ENCODE measurements at regions not wholly inside any gene's neighbourhood (a gene's known extent, or its start where the extent isn't known, plus 50 kb on each side); places are given as distances from the start of the nearest gene placed in this dataset.

DNA sequence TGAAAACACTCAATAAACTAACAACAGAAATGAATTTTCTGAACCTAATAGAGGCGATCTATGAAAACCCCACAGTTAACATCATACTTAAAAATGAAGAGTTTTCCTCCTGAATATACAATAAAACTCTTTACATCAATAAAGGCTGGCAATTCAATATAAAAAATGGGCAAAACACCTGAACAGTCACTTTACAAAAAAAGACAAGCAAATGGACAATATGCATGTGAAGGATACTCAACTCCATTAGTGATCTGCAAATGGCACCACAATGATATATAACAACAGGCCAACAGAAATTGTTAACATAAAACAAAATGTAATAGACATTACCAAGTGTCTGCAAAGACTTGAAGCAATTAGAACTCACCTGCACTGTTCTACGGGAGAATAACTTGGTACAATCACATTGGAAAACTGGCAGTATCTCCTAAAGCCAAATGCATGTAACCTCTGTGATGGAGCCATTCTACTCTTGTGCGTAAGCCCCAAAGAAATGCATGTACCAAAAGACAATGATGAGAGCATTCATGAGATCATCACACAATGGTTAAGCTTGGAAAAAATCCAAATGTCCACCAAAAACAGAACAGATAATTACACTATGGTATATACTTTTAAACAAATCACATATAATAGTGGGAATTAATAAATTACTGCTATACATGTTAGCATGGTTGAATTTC is 433.4 kb upstream of the MAF start:
- no peak for DNase-seq

DNA sequence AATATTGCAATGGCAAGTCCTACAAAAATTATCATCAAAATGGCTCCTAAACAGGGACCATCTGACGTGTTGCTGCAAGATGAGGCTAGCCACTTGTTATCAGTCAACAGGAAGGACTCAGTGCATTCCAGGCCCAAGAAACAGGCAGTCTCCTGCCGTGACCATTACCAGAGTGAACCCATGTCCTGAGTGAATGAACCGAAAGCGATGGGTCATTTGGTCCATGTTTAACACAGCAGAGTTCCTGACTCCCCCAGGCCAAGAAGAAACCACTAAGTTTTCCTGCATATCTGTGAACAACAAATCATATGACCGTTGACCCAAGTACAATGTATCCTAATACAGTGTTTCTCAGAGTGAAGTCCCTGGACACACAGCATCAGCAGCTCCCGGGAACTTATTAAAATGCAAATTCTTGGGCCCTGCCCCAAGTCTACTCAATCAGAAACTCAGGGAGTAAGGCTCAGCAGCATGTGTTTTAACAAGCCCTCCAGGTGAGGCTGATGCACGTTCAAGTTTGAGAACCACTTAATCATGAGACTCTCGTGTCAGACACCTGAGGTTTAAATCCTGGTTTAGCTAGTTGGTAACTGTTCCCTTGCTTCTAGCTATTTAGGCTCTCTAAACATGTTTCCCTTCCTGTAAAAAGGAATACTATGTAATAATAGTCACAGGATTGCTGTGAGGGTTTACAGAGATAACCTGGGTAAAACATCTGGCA is 429.4 kb upstream of the MAF start:
- DNase-seq = no peak

DNA sequence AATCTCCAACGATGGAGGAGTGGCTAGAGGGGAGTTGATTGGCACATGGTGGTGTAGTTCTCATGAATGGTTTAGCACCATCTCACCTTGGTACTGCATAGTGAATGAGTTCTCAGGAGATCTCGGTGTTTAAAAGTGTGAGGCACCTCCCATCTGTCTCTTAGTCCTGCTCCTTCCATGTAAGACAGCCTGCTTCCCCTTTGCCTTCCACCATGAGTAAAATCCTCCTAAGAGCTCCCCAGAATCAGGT is 428.8 kb upstream of the MAF start:
- no peak for DNase-seq

DNA sequence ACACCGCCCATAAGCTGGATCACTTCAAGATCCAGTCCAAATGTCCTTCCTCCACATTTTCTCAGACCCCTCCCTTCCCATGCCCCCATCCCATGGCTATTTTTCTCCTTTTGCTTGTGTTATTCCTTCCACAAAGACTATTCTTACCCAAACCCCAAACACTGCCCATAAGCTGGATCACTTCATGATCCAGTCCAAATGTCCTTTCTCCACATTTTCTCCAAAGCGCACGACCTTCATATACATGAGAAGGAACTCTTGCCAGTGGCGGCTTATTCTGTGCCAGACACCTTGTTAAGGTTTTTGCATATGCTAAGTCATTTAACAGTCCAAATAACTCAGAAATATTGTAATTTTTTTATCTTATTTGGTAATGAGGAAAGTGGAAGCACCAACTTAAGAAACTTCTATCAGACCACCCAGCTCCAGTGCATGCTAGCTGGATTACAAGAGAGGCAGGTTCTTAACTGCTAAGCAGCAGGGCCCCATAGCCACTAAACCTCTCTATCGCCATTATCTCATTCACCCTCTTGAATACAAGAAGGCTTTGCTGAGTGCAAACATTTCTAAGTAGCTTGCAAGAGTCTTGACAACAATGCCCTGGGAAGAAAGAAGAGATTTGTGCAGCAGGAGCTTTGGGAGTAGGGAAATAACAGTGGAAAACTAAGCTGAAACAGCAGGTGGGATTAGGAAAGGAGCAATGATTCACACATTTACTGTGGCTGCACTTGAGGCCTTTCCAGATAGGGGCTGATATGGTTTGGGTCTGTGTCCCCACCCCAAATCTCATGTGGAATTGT is 428.2 kb upstream of the MAF start:
- no peak for DNase-seq

DNA sequence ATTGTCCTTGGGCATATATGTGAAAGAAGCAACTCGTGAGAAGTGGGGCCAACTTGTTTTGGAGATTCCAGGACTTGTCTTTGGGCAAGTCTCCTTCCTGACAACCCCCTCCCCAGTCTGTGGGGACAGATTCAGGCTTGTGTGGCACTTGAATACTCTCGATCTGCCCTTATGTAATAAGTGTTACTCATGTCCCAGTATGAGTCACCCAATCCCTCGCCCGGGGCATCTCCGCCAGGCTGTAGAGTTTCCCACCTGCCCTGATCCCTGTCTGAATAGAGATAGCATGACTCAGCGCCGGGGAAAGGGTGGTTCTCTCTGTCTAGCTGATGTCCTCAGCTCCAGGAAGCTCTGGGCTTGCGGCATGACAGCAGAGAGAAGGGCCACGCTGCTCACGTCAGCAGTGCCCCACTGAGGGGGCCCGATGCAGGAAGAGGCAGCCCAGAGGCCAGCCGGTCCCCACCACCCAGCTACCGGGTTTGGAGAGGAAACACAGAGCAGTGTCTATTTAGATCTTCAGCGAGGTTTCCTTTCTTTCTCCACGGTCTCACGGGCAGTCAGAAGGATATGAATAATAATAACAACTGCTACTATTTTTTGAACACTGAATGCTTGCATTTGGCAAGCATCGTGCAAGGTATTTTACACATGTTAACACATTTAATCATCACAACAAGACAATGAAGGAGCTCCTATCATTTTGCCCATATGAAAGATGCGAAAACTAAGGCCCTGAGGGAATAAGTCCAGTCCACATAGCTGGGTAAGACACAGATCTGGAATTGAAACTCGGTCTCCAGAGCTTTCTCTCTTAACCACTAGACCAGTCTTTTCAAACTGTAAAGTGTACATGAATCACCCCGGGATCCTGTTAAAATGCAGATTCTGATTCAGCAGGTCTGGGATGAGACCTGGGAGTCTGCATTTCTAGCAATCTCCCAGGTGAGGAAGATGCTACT is 426.7 kb upstream of the MAF start:
- DNase-seq = peak; percentile 89

DNA sequence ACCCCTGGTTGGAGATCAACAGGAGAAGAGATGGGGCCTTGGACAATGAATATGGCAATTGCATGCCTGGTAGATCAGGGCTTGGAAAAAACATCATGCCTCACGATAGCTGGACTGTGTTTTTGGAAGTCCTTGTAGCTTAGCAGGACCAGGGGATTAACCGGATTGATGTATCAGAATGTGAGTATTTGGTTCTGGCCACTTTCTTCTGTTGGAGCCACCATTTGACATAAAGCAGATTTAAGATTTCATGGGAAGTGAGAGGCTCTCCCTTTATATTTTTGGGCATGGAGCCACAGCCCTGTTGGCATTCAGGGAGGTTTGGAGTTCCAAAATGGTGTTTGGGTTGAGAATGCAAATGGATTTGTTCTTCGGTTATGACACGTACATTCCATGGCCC is 424.7 kb upstream of the MAF start:
- DNase-seq = no peak

DNA sequence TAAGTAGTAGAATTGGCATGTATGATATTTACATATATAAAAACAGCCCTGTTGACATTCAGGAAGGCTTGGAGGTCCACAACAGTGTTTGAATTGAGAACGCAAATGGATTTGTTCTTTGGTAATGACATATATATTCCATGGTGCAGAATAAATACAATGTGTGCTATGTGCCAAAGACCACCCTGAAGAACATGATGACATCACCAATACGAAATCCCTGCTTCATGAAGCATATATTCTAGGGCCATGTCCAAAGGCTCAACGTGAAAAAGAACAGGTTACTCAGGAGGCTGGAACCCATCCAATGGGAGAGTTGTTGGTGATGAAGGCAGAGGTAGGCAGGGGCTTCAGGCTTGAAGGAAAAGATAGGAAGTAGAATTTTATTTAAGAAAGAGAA is 423.9 kb upstream of the MAF start:
- no peak for DNase-seq

DNA sequence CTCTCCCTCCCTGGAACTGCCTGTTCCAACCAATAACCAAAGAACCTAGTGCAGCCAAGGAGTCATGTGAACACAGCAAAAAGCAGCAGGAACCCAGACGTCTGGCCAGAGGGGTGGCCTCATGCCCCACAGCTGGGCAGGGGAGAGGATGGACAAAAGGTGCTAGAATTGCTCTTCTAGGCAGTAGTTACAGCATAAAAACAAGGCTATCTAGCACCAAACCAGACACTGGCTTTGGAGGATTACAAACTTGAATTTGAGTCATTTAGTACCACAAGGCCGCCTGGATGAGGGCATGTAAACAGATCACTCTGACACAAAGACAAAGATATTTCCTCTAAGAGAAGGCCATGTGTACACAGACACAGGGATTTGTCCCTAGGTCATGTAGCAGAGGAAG is 423.3 kb upstream of the MAF start:
- no peak for DNase-seq

DNA sequence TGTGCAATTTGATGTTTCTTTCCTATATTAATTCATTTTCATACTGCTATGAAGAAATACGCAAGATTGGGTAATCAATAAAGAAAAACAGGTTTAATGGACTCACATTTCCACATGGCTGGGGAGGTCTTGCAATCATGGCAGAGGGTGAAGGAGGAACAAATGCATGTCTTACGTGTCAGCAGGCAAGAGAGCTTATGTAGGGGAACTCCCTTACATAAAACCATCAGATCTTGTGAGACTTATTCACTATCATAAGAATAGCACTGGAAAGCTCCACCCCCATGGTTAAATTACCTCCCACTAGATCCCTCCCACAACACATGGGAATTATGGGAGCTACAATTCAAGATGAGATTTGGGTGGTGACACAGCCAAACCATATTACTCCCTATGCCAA is 418.9 kb upstream of the MAF start:
- DNase-seq = no peak

DNA sequence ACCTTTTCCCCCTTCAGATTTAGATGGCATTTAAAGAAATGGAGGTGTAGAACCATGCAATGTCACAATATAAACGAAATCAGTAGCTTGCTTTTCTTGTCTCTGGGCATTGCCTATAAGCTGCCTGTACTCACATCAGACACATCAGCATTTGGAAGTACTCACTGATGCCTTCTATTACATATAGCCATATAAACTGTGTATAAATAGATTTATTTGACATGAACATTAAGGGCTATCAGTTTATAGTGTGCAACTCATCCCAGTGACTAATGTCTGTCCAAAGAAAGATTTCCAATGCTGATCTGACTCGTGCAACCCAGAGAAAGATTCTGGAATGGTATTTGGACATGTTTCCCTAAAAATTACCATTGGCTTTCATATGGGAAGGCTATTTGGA is 417.9 kb upstream of the MAF start:
- DNase-seq = no peak

DNA sequence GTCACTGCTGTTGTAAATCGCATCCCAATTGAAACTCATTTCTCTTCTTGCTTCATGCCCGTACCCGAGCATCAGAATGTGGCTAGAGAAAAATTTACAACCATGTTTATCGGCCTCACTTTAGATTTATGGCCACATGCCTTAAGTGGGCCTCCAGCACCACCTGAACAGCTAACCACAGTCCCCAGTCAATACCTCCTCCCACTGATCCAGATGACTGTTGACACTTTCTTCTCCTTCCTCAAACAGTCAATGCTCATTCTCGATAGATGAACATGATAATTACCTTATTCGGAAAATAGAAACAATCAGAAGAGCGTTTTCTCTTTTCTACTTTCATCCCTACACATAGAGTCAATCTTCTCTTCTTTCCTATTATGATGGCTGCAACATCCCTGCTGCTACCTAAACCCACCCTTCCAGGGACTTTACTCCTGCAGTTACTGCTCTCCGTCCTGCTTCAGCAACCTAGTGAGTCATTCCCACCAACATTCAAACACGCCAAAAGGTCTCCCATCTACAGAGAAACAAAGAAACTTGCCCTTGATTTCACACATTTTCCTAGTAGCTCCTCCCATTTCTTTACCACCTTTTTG is 416.3 kb upstream of the MAF start:
- no peak for DNase-seq

DNA sequence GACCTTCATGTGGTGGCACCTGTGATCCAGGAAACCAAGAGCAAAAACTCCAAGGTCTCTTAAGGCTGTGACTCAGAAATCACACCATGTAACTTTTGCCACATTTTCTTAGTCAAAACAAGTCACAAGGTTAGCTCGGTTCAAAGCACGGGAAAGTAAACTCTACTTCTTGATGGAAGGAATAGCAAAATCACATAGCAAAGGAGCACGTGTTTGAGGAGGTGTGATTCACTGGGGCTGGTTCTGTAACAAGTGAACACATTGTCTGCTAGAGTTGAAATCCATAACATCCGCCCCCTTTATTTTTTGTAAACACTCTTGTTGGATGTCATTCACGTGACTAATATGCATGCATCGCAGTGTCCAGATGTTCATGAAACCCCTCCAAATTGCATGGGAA is 415.0 kb upstream of the MAF start:
- DNase-seq = peak; percentile 27

DNA sequence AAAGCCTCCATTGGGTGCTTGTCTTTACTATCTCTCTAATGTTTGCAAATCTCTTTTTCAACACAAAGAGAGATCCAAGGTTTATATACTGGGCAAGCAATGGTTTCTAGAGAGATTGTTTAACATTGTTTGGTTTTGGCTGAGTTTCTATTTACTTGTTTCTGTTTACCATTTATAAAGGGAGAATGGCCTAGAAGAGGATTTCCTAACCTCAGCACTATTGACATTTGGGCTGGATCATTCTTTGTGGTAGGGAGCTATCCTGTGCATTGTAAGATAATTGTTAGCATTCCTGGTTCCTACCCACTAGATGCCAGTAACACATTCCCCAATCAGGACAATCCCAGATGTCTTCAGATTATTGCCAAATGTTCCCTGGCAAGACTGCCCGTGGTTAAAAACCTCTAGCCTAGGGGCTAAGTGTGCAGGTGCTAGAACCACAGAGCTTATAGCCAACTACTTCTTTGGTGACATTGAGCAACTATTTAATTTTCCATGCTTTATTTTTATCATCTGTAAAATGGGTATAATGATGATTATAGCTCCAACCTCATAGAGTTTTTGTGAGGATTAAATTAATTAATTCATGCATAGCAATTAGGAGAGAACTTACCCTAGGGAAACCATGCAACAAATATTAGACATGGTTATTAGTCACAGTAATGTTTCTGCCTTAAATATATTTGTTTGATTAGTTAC is 413.9 kb upstream of the MAF start:
- DNase-seq = no peak

DNA sequence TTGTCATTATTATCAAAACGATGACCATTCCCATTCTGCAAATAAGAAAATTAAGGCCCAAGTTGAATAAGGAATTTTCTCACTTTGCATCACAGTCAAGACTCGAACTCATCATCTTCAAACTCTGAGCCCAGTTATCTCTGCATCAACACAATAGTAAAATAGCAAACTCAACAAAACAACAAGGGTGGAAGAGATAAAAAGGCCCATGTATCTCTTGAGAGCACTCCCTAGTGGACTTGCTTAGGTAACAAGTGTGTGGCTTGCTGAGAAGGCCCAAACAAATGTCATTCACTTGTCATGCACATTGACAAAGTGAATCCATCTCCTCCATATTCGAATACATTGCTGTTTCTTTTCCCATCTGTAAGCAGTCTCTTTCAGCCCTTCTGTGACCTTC is 412.0 kb upstream of the MAF start:
- no peak for DNase-seq

DNA sequence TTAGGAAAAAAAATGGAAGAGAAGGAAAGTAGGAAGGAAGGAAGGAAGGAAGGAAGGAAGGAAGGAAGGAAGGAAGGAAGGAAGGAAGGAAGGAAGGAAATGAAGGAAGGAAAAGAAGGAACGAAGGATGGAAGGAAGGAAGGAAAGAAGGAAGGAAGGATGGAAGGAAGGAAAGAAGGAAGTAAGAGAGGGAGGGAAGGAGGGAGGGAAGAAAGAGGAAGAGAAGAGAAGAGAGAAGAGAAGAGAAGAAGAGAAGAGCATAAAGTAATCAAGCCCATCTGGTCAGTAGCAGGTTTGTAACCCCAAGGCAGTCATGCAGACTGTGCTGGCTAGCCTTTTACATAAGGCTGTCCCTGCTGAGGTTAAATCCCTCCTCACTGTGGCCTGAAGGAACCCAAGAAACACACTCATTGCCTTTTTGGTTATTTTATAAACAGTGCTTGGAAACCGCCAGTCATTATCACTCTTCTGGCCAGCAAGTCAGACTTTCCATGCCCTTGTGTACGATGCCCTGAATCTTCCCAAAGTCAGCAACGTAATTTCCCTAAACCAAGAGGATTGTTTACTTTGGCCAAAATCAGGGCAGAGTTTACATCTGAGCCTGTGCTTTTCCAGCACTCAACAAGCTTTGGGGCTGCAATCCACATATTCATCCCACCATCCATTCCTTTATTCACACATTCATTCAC is 409.6 kb upstream of the MAF start:
- no peak for DNase-seq

DNA sequence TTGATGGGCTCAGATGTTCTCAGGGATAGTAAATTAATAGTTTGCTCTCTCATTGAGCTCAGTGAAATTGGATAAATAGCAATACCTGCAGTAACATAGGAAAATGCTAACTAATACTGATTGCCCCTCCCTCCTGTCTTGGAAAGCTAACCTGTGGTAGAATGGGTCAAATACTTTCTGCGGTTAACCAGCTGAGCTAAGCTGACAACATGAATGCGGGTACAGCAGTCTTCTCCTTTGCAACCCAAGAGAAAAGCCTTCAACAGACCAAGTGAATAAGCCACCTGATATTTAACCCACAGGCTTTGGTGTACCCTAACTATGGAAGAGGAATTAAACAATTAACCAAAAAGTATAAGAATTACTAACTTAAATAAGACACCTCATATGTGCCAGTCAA is 408.3 kb upstream of the MAF start:
- DNase-seq = no peak

DNA sequence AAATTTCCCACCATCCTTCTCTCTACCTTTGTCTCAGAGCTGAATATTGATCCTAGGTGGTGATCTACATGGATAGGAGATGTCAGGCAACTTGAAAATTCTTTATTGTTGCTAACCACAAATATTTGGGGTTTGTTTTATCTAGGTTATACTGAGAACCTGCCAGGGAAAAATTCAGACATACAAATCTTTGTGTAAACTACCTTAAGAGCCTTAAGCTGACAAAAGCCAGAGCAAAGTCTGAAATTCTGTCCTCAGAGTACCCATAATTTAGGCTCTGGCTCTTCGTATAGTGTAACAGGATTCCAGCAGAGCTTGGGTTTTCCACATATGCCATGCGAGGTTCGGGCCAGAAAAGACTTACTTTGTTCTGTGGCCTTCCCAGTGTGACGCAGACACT is 406.7 kb upstream of the MAF start:
- no peak for DNase-seq

DNA sequence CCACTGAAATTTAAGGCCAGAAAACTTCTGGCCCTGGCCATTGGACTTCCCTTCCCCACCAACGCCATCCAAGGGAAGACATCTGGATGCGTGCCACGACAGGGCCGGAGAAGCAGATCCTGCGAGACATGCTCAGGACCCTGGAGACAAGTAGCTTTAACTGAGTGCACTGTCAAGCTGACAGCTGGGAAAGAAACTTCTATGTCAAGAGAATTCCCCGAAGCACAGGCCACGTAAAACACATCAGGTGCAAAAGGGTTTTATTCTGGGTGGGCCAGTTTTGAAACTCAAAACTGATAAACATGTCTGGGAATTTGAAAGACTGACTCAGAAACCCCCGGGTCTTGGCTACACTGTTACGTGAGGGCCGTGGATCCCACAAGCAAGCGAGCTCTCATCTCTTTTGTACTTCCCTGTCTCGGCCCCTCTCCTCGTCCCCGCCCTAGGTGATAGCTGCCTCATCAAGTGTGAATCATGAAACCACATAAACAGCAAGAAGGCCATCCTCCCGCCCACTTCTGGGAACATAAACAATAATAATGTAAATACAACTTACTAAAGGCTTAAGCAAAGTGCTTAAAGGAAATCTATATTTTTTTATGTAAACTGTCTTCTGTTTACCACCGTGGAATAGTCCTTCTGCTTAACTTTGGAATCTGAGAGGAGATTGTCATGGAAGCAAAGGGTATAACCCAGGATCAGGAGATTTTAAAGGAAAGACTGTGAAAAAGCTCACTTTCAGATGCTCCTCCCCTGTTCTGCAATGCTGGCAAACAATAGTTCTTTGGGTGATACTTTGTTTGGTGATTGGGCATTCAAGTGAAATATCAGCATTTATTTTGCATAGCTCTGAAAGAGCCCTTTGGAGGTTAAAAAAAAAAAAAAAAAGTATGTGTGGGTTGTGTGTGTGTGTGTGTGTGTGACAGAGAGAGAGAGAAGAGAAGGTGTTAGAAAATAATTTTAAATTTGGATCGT is 406.0 kb upstream of the MAF start:
- no peak for DNase-seq

DNA sequence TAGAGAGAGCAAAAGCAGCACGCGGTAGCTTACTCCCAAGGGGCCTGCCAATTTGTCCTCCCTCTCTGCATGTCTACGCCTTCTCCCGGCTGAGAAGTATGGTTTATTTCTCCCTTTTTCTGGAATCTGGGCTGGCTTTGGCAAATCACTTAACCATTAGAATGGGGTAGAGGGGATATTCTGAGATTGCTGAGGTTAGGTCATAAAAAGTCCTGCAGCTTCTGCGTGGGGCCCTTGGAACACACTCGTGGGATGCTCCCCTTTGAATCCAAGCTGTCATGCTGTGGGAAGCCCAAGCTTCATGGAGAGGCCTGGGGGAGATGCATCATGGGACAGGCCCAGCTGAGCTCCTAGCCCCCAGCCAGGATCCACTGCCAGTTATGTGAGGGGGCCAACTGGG is 403.6 kb upstream of the MAF start:
- no peak for DNase-seq

DNA sequence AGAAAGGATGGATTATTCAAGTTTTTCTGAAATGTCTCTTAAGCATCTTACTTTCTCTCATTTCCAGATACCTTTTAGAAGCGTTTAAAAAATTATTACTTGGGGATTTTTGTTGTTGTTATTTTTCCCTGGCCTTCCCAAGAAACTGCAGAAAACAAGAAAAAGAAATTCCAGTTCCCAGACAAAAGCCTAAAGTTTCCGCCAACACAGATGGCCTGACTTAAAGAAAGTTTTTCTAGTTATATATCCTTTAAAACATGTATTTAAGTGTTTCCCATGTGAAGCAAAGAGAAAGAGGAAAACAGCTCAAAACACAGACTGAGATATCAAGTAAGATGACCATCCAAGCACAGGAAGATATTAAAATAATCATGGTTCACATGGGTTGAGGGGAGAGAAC is 401.7 kb upstream of the MAF start:
- no peak for DNase-seq
